Vagina (tissue), 2 donors: ENCODE measurements at regions not wholly inside any gene's neighbourhood (a gene's known extent, or its start where the extent isn't known, plus 50 kb on each side); places are given as distances from the start of the nearest gene placed in this dataset.

Experiments
- POLR2AphosphoS5 ChIP-seq, 2 donors: sonication (generic); formaldehyde crosslinking; IDR thresholded peaks; one replicate each; pipeline ENCODE4 v1.9.0; 2017; ENCODE audit warnings: antibody characterized with exemption in 2 of 2, mild to moderate bottlenecking in 2 of 2, low read depth in 1 of 2; ENCODE audit not compliant: insufficient read depth in 1 of 2
- TF ChIP-seq, protein P1 (sequence below), 3 experiments: fragments of 450-650 bp in 2 of 3; fragments of 200-600 bp in 1 of 3; sonication (generic) in 1 of 3; IDR thresholded peaks; one replicate each; pipeline ENCODE4 v1.5.1; 2017 to 2019; ENCODE audit warnings: antibody characterized with exemption in 3 of 3, mild to moderate bottlenecking in 2 of 3, moderate library complexity in 2 of 3

DNA sequence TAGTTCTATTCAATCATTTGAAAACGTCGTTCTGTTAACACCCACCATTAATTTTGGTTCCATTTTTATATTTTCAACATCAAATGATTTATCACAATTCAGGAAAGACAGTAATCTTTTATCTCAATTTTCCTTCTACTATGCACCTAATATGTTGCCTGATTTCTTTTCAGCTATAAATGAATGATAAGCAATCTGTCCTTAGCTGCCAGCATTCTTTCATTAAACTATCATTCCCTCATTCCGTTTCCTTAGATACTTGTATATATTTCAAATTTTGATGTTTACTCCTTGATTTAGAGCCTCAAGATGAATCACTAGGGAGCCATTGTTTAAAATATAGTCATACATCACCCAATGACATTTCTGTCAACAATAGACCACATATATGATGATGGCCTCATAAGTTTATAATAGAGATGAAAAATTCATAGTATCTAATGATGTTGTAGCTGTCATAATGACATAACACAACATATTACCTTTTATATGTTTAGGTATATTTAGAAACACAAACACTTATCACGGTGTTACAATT is 661.7 kb downstream of the IPMK start:
- TF ChIP-seq POLR2AphosphoS5 (IDR thresholded peaks at IDR 0.05; ENCODE audit: insufficient read depth in 1 of 2, low read depth in 1 of 2) = no peak
- TF ChIP-seq, protein P1, sequence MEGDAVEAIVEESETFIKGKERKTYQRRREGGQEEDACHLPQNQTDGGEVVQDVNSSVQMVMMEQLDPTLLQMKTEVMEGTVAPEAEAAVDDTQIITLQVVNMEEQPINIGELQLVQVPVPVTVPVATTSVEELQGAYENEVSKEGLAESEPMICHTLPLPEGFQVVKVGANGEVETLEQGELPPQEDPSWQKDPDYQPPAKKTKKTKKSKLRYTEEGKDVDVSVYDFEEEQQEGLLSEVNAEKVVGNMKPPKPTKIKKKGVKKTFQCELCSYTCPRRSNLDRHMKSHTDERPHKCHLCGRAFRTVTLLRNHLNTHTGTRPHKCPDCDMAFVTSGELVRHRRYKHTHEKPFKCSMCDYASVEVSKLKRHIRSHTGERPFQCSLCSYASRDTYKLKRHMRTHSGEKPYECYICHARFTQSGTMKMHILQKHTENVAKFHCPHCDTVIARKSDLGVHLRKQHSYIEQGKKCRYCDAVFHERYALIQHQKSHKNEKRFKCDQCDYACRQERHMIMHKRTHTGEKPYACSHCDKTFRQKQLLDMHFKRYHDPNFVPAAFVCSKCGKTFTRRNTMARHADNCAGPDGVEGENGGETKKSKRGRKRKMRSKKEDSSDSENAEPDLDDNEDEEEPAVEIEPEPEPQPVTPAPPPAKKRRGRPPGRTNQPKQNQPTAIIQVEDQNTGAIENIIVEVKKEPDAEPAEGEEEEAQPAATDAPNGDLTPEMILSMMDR (IDR thresholded peaks at IDR 0.05) = no peak
